GM19324 (cell line): ENCODE measurements at regions not wholly inside any gene's neighbourhood (a gene's known extent, or its start where the extent isn't known, plus 50 kb on each side); places are given as distances from the start of the nearest gene placed in this dataset.
"Not testable (repeated sequence)": the region's sequence is repeated elsewhere in the genome, so short reads cannot be mapped to it uniquely, and the experiment has no call there.

Experiments
- ATAC-seq: cut with Tn5 transposase; IDR thresholded peaks from one replicate; pipeline ENCODE4 v1.9.1; 2021; ENCODE audit warnings: mild to moderate bottlenecking, moderate library complexity; ENCODE audit not compliant: unreplicated experiment, low FRiP score

- no peak for ATAC-seq
Observed at GRCh38 chr4:23973308-23973855, 83.5 kb upstream of the PPARGC1A start.

GRCh38 chr4:23972805-23973204 is 83.0 kb upstream of the PPARGC1A start:
- no peak for ATAC-seq

GRCh38 chr4:23972187-23972586 is 82.3 kb upstream of the PPARGC1A start:
- ATAC-seq = no peak

- ATAC-seq = no peak
Observed at GRCh38 chr4:23970201-23970850, 80.5 kb upstream of the PPARGC1A start.

- no peak for ATAC-seq
Observed at GRCh38 chr4:23969635-23970145, 79.8 kb upstream of the PPARGC1A start.

GRCh38 chr4:23967281-23967680 is 77.4 kb upstream of the PPARGC1A start:
- no peak for ATAC-seq

- ATAC-seq = no peak
Observed at GRCh38 chr4:23966725-23967124, 76.9 kb upstream of the PPARGC1A start.

GRCh38 chr4:23962462-23962861 is 72.6 kb upstream of the PPARGC1A start:
- ATAC-seq = no peak

GRCh38 chr4:23961395-23961794 is 71.5 kb upstream of the PPARGC1A start:
- not testable (repeated sequence) for ATAC-seq

GRCh38 chr4:23959396-23960148 is 69.7 kb upstream of the PPARGC1A start:
- no peak for ATAC-seq

- no peak for ATAC-seq
Observed at GRCh38 chr4:23958749-23959148, 68.9 kb upstream of the PPARGC1A start.

- no peak for ATAC-seq
Observed at GRCh38 chr4:23957465-23957864, 67.6 kb upstream of the PPARGC1A start.

- ATAC-seq = no peak
Observed at GRCh38 chr4:23956601-23957364, 66.9 kb upstream of the PPARGC1A start.

- ATAC-seq = no peak
Observed at GRCh38 chr4:23952258-23952657, 62.4 kb upstream of the PPARGC1A start.

- no peak for ATAC-seq
Observed at GRCh38 chr4:23947826-23948225, 58.0 kb upstream of the PPARGC1A start.

- ATAC-seq = no peak
Observed at GRCh38 chr4:23946299-23946698, 56.5 kb upstream of the PPARGC1A start.

GRCh38 chr4:23945451-23946017 is 55.7 kb upstream of the PPARGC1A start:
- no peak for ATAC-seq

- not testable (repeated sequence) for ATAC-seq
Observed at GRCh38 chr4:23944556-23944955, 54.7 kb upstream of the PPARGC1A start.

- ATAC-seq = no peak
Observed at GRCh38 chr4:23943478-23943877, 53.6 kb upstream of the PPARGC1A start.

- no peak for ATAC-seq
Observed at GRCh38 chr4:23942471-23942870, 52.6 kb upstream of the PPARGC1A start.
